Pancreas (tissue), 10 donors: ENCODE measurements at regions not wholly inside any gene's neighbourhood (a gene's known extent, or its start where the extent isn't known, plus 50 kb on each side); places are given as distances from the start of the nearest gene placed in this dataset.
"Not testable (repeated sequence)": the region's sequence is repeated elsewhere in the genome, so short reads cannot be mapped to it uniquely, and the experiment has no call there.

Experiments
- ATAC-seq, 4 donors: fragments of 200-7000 bp; cut with Tn5 transposase; one replicate each; pipeline versions ENCODE4 v1.8.0 to v1.9.1; 2020; ENCODE audit warnings: mild to moderate bottlenecking in 4 of 4, moderate library complexity in 4 of 4
- DNase-seq, 6 donors: peaks; one replicate each; pipeline ENCODE4 v3.0.0-alpha.2; 2020
- FAIRE-seq: peaks from 2 replicates; lab custom pipeline; 2012; peaks lifted over from hg19 to GRCh38; lab: Jason Lieb, UNC
- H3K27ac ChIP-seq, 4 donors: fragments of 200-600 bp; sonication (generic); 1 replicate in 3 of 4; 2 replicates in 1 of 4; pipeline versions ENCODE4 v1.5.0 to v1.8.0; 2020
- H3K27me3 ChIP-seq, 4 donors: fragments of 200-600 bp; one replicate each; pipeline ENCODE4 v1.8.0; 2021
- H3K36me3 ChIP-seq, 3 donors: fragments of 200-600 bp; sonication (generic) in 1 of 3; one replicate each; pipeline versions ENCODE4 v1.5.0 to v1.8.0; 2020 to 2021
- H3K4me1 ChIP-seq, 3 donors: fragments of 200-600 bp; one replicate each; pipeline ENCODE4 v1.8.0; 2021
- H3K4me3 ChIP-seq, 4 donors: fragments of 200-600 bp; sonication (generic) in 2 of 4; one replicate each; pipeline versions ENCODE4 v1.5.0 to v1.8.0; 2020 to 2021
- H3K9me3 ChIP-seq, 4 donors: fragments of 200-600 bp; one replicate each; pipeline ENCODE4 v1.8.0; 2021
- CTCF ChIP-seq, 4 donors: fragments of 200-600 bp; sonication (generic) in 3 of 4; IDR thresholded peaks; one replicate each; pipeline versions ENCODE4 v1.5.0 to v1.8.0; 2021; ENCODE audit warnings: antibody characterized with exemption in 4 of 4
- WGBS, 2 donors: extraction: QIAGEN DNeasy Blood & Tissue Kit; methylation state at CpG; one replicate each; pipeline ENCODE4 v1.1.7; 2013; 5-methylcytosine and 5-hydroxymethylcytosine counted together
- intact Hi-C, 3 donors: fragments of 100-400 bp; cut with DNase I; formaldehyde crosslinking; loops; one replicate each; pipeline versions ENCODE4 v1.11.1 to v1.14.2; 2022
- donor health status: healthy with polysubstance abuse.
- donor health status: DM: no; HTN: no; CAD: no; lungs with moderate emphysema.
- donor health status: DM: no; HTN: no; CAD: no.
- donor health status: control.
- donor health status: control.
- donor health status: Bipolar disorder and iron deficiency.
- donor health status: DM: yes; HTN: yes; CAD: no.
- donor health status: DM: no; HTN: no; CAD: no.
- donor health status: DM: no; HTN: no; CAD: no.
- donor health status: DM: yes; HTN: yes; CAD: no.

GRCh38 chr7:112981966-112982365, 104.7 kb downstream of the GPR85 start:
- Histone ChIP-seq H3K9me3 (no peaks in the 10 kb centered on the region), H3K4me3 (no peak overlapping the region), H3K27ac (no peak overlapping the region), H3K36me3 (no peaks in the 10 kb centered on the region), H3K27me3 (no peaks in the 10 kb centered on the region), H3K4me1 (no peaks in the 10 kb centered on the region)
- DNase-seq (no peak), ATAC-seq (no peak), FAIRE-seq (no peak)
- no peak for TF ChIP-seq CTCF (IDR thresholded peaks at IDR 0.05)
- WGBS, 2 donors, result 77 to 83% methylated on average over 1 of the region's 1 CpG
- intact Hi-C loops, result no loop called here

- H3K27ac ChIP-seq, ATAC-seq, H3K27me3 ChIP-seq, H3K9me3 ChIP-seq, H3K4me1 ChIP-seq, DNase-seq, H3K36me3 ChIP-seq, intact Hi-C loops, FAIRE-seq, H3K4me3 ChIP-seq: not testable (repeated sequence)
- 64 to 79% methylated on average over 2 of the region's 3 CpGs for WGBS, 2 donors
These were observed 107.6 kb downstream of the GPR85 start for GRCh38 chr7:112979055-112979454.

GRCh38 chr7:112977244-112977955, 109.2 kb downstream of the GPR85 start:
- ATAC-seq, intact Hi-C loops: not testable (repeated sequence)
- 73 to 88% methylated on average over 5 to 6 of the region's 8 CpGs for WGBS, 2 donors

GRCh38 chr7:112970771-112971170, 115.9 kb downstream of the GPR85 start:
- Histone ChIP-seq H3K4me1 (no peaks in the 10 kb centered on the region), H3K27me3 (no peaks in the 10 kb centered on the region), H3K4me3 (no peak overlapping the region), H3K9me3 (no peaks in the 10 kb centered on the region), H3K27ac (no peak overlapping the region), H3K36me3 (no peaks in the 10 kb centered on the region)
- intact Hi-C loops, result no loop called here
- no peak for TF ChIP-seq CTCF (IDR thresholded peaks at IDR 0.05)
- FAIRE-seq, result no peak
- no peak for ATAC-seq
- no peak for DNase-seq

More at GRCh38 chr7:112977244-112977955, 109.2 kb downstream of the GPR85 start:
- H3K9me3 ChIP-seq, H3K27me3 ChIP-seq, FAIRE-seq, H3K36me3 ChIP-seq, H3K4me3 ChIP-seq, H3K27ac ChIP-seq, DNase-seq, H3K4me1 ChIP-seq: not testable (repeated sequence)

- no peaks in the 10 kb centered on the region for H3K27me3 ChIP-seq
- no peak overlapping the region for H3K4me3 ChIP-seq
- no peak for ATAC-seq
- no peak overlapping the region for H3K27ac ChIP-seq
- no peaks in the 10 kb centered on the region for H3K9me3 ChIP-seq
- 45 to 58% methylated on average over 1 of the region's 1 CpG for WGBS, 2 donors
- no peaks in the 10 kb centered on the region for H3K4me1 ChIP-seq
- no peaks in the 10 kb centered on the region for H3K36me3 ChIP-seq
- no peak for DNase-seq
- intact Hi-C loops, result no loop called here
- no peak for FAIRE-seq
- TF ChIP-seq CTCF (IDR thresholded peaks at IDR 0.05), result no peak
These were observed 116.7 kb downstream of the GPR85 start for GRCh38 chr7:112969946-112970345.

- Histone ChIP-seq H3K9me3 (no peaks in the 10 kb centered on the region), H3K4me1 (no peaks in the 10 kb centered on the region), H3K36me3 (no peaks in the 10 kb centered on the region), H3K27ac (no peak overlapping the region), H3K4me3 (no peak overlapping the region), H3K27me3 (no peaks in the 10 kb centered on the region)
- no peak for ATAC-seq
- intact Hi-C loops, result no loop called here
- no peak for DNase-seq
- no peak for FAIRE-seq
- TF ChIP-seq CTCF (IDR thresholded peaks at IDR 0.05), result no peak
- WGBS, 2 donors, result 36 to 50% methylated on average over 1 of the region's 1 CpG
These were observed 121.1 kb downstream of the GPR85 start for GRCh38 chr7:112965506-112965905.
